ENCODE measurements at regions not wholly inside any gene's neighbourhood (a gene's known extent, or its start where the extent isn't known, plus 50 kb on each side); places are given as distances from the start of the nearest gene placed in this dataset.

DNA sequence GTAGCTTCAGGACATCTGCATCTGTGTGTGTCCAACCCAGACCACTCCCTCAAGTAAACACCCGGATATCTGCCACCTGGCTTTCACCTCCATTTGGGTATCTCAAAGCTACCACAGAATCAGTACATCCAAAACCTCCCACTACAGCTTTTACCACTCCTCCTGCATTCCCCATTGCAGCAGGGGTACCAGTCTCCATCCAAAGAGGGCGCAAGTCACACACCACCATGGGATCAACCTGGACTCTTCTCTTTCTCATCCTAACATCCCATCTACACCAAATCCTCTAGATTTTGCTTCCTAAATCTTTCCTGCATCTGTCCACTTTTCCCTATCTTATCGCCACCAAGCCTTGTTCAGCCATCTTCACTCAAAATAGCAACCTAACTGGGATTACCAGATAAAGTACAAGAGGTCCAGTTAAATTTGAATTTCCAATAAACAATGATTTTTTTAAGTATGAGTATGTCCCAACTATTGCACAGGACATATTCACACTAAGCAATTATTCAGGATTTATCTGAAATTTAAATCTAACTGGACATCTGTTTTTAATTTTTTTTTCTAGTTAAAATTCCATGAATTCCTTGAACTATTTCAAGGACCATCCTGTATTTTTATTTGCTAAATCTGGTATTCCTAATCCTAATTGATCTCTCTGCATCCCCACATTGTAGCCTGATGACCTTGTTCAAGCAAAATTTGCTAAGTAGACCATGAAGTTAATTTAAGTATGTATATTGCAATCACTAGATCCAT, 164.3 kb upstream of the MLN start:
- ATAC-seq (no peak), DNase-seq (no peak)

DNA sequence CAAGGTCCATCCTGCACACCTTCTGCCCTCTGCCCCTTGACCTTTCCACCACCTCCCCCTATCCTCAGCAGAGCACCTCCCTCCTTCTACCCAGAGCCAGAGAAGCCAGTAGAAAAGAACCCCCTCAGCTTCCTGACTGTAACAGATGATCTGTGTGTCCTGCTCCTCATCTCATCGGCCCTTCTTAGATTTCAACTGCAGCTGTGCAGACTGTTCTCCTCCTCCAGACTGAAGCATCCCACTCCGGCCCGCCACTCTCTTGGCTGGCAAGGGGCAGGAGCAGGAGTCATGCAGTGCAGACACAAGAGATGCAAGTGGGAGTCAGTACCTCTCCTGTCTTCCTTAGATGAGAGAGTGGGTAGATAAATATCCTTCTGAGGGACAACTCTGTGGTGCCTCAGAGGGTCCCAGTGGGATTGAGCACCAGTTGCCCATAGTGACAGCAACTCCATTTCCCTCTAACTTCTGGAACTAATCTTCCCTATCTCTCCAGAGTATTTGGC, 163.5 kb upstream of the MLN start:
- DNase-seq: no peak

DNA sequence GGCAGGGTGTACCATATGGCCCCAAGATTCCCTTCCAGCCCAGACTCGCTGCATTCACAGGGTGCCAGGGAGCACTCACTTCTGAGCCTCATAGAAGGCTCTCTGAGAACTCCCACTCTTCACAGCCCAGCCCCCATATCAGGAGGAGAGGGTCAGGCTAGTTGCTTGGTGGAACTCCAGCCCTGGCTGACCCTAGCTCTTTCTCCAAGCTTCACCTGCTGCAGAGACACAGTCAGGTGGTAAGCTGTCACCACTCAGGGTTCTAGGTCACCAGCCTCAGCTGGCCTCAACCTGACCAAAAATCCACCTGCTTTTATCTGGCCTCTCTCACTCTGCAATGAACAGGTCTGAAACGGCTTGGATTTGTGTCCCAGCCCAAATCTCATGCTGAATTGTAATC, 162.7 kb upstream of the MLN start:
- DNase-seq: no peak

More for the DNA sequence above, 163.5 kb upstream of the MLN start:
- ATAC-seq: no peak

DNA sequence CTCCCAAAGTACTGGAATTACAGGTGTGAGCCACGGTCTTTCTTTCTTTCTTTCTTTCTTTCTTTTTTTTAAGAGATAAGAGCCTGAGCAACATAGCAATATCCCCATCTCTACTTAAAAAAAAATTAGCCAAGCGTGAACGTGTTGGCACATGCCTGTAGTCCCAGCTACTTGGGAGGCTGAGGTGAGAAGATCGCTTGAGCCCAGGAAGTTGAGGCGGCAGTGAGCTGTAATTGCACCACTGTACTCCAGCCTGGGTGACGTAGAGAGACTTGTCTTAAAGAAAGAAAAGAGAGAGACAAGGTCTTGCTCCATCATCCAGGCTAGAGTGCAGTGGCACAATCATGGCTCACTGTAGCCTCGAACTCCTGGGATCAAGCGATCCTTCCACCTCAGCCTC, 162.0 kb upstream of the MLN start:
- no peak for ATAC-seq
- DNase-seq: no peak

More for the DNA sequence above, 162.7 kb upstream of the MLN start:
- ATAC-seq: no peak

DNA sequence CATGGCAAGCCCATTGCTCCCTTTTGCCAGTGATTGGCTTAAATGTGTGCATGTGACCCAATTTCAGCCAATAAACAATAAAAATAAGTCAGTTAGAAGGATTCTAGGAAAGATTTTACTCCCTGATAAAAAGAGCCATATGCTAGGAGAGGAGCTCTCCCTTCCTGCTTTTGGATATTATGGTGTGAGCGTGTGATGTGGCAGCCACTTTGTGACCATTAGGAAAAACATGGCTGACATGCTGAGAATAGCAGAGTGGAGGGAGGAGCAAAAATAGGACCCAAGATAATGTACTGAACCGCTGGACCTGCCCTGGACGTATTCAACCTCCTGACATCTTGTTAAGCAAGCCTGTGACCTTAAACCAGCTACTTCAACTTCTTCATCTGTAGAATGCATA, 160.6 kb upstream of the MLN start:
- no peak for DNase-seq

DNA sequence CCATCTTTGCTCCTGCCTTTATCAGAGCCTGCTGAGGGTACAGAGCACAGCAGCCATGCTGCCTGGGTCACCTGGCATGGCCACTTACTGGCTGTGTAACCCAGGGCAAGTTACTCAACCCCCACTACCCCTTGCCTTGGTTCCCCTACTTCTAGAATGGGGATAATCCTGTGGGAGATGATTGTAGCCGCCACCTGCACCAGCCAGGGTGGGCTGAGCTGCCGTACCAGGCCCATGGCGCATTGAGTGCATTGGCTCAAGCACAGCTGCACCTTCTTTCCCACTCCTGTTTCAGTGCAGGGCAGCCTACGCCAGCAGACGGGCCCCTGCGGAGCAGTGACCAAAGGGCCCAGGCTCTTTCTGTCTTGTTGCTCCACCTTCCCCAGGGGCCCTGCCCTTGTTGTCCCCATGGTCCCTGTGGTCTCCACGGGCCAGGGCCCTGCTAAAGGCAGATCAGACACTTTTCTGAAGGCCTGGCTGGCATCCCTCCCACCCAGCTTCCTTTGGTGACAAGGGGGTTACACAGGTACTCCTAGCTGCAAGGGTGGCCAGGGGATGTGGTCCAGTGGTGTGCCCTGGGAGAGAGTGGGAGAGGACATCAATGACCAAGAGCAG, 159.4 kb upstream of the MLN start:
- ATAC-seq (no peak), DNase-seq (no peak)

More for the DNA sequence above, 160.6 kb upstream of the MLN start:
- ATAC-seq: no peak

DNA sequence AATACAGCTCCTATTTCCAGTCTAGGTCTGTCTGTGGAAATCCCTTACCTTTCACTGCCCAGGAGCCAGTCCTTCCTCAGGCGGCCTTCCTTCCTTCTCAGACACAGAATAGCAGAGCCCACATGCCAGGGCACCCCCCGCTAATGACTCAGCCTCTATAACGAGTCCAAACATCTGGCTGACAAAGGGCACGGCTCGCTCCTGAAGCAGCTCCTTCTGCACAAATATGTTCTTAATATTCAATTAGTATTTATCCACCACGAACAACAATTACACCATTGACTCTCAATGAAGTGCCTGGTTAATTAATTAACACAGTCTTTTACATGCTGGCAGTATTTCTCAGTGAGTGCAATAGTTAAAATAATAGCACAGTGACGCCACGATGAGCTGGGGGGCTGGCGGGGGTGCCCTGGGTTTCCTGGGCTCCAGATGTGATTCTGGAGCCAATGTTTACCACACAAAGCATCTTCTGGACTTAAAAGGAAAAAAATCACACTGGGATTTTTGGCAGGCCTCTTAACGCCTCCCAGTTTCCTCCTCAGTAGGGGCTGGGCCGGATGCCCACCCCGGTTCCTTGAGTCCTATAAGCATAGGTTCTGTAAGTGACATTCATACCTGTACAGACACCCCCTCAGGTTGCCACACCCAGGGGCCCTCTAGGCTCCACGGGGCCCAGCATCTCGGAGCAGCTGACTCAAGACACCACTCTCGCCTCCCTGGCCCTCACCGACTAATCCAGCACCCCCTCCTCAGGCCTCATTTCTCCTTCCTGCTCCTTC, 158.6 kb upstream of the MLN start:
- ATAC-seq (no peak), DNase-seq (no peak)

DNA sequence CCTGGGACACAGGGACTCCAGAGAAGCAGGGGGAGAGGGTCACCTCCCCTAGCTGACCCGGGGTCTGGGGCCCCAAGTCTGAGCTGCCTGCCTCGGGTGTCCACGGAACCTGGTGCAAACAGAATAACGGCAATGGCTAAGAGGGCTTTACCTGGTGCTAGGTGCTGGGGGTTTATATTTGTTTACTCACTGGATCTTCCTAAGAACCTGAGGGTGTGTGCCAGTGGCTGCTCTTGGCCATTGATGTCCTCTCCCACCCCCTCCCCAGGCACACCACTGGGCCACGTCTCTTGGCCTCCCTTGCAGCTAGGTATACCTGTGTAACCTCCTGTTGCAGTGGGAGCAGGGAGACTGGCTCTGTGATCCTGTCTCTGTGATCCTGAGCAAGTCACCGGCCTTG, 157.9 kb upstream of the MLN start:
- DNase-seq (no peak), ATAC-seq (no peak)

DNA sequence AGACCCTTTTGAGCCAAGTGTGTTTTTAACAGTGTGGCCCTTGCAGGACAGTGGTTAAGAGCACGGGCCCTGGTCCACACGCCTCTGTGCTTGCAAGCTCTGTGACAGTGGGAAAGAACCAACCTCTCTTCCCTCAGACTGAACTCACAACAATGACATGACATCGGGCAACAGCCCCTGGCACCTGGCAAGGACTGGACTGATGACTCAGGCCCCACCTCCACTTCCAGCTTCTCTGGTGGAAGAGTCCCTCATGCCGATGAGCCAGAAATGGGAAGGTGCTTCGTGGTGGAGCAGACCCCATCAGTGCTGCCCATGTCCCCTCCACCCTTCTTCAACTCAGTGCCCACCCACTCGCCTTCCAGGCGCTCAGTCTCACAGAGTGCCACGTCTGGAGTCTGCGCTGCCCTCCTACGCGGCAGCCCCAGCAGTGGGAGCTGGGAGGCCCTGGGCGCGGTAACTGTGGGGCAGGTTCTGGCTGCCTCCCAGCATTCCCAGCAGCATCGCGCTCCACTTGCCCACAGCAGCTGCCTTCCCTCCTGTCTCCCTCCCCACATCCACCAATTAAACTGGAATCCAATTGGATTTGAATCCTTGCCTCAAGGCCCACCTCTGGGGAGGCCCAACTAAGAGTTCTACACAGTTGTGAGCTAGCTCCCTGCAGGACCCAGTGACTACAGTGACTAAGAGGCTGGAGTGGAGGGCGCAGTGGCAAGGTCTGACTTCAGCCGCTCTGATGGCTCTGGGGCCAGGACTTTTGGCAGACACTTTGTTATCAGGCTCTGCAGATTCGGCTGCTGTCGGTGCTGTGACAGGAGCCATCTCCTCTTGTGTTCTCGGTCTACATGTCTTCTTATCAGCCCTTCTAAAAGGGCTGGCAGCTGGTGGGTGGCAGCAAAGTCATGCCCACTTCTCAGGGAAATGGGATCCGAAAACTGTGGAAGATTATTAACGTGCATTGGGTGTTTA, 156.8 kb upstream of the MLN start:
- ATAC-seq (no peak), DNase-seq (no peak)

DNA sequence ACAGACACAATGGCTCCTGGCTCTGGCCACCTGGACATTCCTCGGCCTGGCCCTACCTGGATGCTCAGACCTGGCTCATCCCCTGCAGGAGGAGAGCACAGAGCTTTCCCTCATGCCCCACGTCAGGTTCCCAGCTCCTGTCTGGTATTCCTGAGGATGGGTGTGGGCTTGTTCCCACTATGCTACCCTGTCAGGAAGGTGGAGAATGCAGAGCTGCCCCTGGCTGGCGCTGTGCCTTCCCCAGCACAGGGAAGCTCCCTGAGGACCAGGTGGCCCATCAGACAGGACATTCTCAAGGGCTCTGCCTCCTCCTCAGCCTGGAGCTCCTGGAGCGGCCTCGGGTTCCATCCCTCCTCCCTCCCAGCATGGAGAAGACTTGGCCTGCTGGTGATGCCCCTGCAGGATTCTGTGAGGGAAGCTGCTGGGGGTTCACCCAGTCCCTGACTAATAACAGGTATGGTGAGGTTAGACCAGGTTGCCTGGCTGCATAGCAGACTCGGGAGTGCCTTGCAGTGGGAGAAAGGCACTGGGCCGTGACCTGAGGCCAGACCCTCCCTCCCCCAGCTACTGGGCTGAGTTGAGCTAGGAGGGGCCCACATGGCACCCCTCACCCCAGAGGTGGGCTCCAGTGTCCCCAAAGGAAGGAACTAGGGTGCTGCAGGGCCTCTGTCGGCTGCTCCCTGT, 156.0 kb upstream of the MLN start:
- DNase-seq (no peak), ATAC-seq (no peak)

DNA sequence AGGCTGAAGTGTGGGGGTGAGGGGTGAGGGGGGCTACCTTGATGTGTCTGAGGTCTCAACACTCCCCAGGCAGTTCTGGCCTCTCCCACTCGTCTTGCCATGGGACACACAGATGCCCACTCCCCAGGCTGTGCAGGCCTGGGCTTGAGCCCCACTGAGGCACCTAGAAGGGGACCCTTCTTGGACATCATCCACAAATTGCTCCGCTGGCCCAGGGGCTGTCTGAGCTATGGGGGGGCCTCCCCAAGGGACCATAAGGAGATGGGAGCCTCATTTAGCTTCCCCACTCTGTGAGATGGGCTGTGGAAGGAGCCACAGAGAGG, 155.5 kb upstream of the MLN start:
- no peak for ATAC-seq

DNA sequence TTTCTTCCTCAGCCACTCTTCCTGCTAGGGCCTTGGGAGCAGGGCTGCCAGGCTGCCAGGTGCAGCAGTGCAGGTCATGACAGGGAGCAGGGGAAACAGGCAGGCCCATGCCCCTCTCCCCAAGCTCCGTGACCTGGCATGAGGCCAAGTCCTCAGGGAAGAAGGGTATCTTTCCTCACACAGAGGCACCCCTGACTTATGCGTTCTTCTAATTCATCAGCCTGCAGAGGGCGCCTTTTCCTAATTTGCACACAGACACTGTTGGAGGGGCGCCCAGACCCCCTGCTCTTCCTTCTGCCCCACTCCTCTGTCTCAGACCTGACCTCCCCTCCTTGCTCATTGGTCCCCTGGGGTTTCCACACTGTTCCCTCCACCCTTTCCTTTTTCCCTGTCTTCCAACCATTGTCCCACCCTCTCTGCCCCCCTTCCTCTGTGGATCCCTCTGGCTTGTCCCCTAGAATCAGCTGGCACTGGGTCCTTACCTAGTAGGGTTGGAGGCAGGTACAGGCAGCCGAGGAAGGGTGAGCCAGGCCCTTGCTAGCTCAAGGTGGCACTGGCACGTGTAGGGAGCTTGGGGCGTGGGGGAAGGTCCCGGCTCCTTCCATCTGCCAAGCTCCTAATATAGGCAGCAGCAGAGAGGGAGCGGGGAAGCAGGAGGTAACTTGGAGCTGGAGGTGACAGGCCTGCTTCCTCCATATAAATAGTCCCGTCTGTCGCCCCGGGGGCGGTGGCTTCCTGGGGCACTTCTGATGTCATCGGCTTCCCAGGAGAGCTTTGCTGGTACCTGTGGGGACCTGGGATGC, 154.9 kb upstream of the MLN start:
- ATAC-seq (no peak), DNase-seq (peak; percentile 25)

More for the DNA sequence above, 155.5 kb upstream of the MLN start:
- DNase-seq: no peak

DNA sequence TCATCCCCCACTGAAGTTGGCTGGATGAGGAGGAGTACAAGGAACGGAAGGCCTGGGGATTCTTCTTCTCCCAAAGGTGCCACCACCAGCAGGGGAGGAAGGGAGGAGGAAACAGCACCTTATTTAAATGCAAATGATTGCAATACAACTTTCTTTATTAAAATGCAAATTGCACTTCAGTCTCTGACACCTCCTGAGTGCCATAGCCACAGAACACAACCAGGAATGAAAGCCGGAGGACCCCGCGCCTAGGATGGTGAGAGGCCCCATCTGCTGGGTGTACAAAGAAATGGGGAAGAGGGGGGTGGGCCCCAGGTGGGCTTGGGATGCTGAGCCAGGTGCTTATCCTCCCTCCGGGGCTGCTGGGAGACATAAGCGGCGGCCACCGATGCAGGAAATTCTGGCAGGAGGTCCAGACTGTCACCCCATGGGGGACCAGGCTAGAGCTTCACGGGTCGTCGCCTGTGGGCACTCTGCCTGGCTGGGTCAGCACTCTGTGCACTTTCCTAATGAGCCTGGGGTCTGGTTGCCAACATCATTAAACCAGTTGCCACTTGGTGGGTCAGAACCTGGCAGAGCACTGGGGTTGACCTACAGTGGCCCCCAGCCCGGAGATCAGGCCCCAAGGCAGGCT, 154.2 kb upstream of the MLN start:
- no peak for ATAC-seq
- DNase-seq: no peak

DNA sequence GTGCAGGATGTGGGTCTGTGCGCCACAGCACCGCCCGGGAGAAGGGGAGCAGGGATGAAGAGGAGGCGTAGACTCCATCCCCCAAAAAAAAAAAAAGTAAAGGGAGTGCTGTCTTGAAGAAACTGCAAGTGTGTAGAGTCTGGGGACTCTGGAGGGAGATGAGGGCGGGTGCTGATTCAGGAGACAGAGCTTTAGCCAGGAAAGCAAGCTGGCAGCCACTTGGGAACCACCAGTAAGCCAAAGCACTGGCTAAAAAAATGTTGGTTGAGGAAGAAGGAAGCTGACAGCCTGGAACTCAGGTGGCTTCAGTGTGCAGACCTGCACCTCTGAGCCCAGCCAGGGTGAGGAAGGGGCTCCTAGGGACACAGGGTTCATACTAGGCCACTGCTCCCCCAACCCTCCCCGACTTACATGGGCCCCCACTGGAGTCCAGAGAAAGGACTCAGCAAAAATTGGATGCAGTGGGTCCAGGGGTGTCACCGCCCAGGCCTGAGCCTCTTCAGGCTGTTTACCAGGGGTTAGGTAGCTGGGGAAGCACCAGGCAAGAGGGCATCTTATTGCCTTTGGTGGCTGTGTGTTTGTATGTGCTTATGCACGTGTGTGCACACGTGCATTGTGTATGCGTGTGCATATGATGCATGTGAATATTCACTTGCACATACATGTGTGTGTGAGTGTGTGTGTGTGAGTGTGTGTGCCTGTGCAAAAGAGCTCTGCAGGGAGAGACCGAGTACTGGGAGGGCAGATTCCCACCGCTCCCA, 153.5 kb upstream of the MLN start:
- no peak for DNase-seq
- no peak for ATAC-seq

DNA sequence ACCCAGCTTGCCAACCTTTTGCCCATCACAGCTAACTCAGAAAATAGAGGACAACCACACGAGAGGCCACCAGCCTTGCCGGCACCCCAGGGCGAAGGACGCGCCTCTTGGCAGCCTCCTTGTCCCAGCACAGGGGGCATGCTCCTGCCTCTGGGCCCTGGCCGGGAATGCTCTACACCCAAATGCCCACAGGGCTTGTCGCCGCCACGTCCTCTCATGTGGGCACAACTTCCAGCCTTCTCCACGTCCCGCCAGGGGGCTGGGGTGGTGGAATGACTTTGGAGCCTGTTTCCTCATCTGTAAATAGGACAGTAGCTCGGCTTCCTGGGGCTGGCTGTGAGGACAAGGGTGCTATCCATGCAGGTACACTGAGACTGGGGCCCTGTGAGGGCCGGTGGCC, 152.4 kb upstream of the MLN start:
- DNase-seq: no peak
- no peak for ATAC-seq

DNA sequence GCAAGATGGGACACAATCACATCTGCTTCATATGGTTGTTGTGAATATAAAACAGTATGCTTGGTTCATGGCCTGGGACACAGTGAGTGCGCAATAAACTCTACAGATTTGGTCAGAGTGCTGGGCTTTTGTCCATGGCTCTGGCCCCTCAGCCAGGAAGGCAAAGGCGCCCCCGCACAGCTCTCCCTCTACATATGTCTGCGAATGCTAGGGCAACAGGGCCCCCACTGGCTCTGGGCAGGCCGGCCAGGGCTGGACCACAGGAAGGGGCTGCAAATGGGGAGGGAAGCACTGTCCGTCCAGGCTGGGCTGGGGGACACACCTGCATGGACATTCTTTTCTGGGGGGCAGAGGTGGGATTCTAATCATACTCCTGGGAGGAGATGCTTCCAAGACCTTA, 151.8 kb upstream of the MLN start:
- DNase-seq: no peak
- no peak for ATAC-seq

DNA sequence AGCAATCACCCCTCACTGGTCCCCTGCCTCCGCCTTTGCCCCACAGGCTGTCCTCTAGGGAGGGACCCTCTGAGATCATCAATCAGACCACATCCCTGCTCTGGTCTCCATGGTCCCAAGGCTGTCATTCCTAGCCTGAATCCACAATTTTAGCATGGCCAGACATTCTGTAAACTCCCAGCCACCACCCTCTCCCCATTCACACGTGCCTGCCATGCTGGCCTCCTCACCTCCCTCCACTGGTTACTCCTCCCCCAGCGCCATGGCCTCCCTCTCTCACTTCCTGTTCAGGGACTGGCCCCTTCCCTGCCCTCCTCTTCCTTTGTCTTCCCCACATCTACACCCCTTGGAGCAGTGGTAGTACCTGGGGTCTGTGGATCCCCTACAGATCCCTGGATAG, 150.7 kb upstream of the MLN start:
- no peak for DNase-seq
- no peak for ATAC-seq

DNA sequence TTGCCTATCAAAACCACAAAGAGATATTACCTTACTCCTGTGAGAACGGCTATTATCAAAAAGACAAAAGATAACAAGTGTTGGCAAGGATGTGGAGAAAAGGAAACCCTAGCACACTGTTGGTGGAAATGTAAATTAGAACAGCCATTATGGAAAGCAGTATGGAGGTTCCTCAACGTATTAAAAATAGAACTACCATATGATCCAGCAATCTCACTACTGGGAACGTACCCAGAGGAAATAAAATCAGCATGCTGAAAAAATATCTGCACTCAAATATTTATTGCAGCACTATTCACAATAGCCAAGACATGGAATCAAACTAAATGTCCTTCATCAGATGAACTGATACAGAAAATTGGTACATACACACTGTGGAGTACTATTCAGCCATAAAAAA, 149.4 kb upstream of the MLN start:
- DNase-seq: no peak
- no peak for ATAC-seq

DNA sequence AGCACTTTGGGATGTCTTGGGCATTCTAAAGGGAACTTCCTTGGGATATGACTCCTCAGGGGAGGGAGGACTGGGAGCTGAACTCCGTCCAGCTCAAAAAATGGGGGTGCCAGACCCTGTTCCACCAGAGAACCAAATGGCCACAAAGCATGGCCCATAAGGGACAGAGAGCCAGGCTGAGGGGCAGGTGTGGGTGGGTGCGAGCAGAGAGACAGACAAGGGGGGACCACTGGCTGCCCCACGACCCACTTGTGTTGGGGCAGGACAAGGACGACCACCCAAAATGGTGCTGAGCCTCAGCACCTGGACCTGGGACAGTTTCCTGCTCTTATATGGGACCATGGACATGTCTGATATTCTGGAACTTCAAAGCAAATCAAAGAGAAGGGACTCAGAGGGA, 148.2 kb upstream of the MLN start:
- DNase-seq (no peak), ATAC-seq (no peak)

Measured in stimulated activated naive CD8-positive, alpha-beta T cell treated with anti-CD3 and anti-CD28 coated beads, Interleukin-15, Interleukin-2, amounts not matched to agents 100 U/mL and 50 U/mL, for 24 hours (primary cell).